CD4-positive, CD25-positive, alpha-beta regulatory T cell (primary cell): ENCODE measurements at regions not wholly inside any gene's neighbourhood (a gene's known extent, or its start where the extent isn't known, plus 50 kb on each side); places are given as distances from the start of the nearest gene placed in this dataset.

Experiments used
- ATAC-seq, 2 donors: fragments of 150-1000 bp; cut with Tn5 transposase; one replicate each; pipeline ENCODE4 v1.10.0; 2021; ENCODE audit warnings: low read depth in 2 of 2, moderate number of reproducible peaks in 2 of 2, moderate library complexity in 1 of 2
- DNase-seq, 3 donors: peaks; one replicate each; pipeline versions ENCODE4 v3.0.0 to v3.0.0-alpha.2; 2012 to 2022; ENCODE audit warnings: mixed read lengths in 1 of 3
- H3K27ac ChIP-seq: one replicate; pipeline ENCODE4 v1.7.0; 2013; ENCODE audit warnings: mild to moderate bottlenecking, low read length; ENCODE audit not compliant: insufficient read depth, poor library complexity, severe bottlenecking
- H3K27me3 ChIP-seq: one replicate; pipeline ENCODE4 v1.7.0; 2013; ENCODE audit warnings: low read length; ENCODE audit not compliant: control insufficient read depth, insufficient read depth
- H3K36me3 ChIP-seq: one replicate; pipeline ENCODE4 v1.7.0; 2013; ENCODE audit warnings: mild to moderate bottlenecking, low read length, moderate library complexity; ENCODE audit not compliant: control insufficient read depth, insufficient read depth
- H3K4me1 ChIP-seq: 2 replicates; pipeline ENCODE4 v1.7.0; 2013; ENCODE audit warnings: mild to moderate bottlenecking, low read length; ENCODE audit not compliant: insufficient read depth, control insufficient read depth, poor library complexity, severe bottlenecking
- H3K4me3 ChIP-seq: one replicate; pipeline ENCODE4 v1.7.0; 2013; ENCODE audit warnings: low read depth, mild to moderate bottlenecking, low read length, moderate library complexity
- H3K9me3 ChIP-seq, 2 experiments: 1 replicate in 1 of 2; 2 replicates in 1 of 2; pipeline ENCODE4 v1.7.0; 2013; ENCODE audit warnings: low read length in 2 of 2, mild to moderate bottlenecking in 1 of 2, moderate library complexity in 1 of 2; ENCODE audit not compliant: control insufficient read depth in 2 of 2
- H3K27ac Mint-ChIP-seq, 3 donors: one replicate each; pipeline ENCODE4 v1.8.0; 2020 to 2022; ENCODE audit warnings: mild to moderate bottlenecking in 3 of 3, mixed read lengths in 3 of 3, moderate library complexity in 2 of 3
- H3K27me3 Mint-ChIP-seq: one replicate; pipeline ENCODE4 v1.8.0; 2022; ENCODE audit warnings: mild to moderate bottlenecking, mixed read lengths
- H3K36me3 Mint-ChIP-seq: one replicate; pipeline ENCODE4 v1.8.0; 2020; ENCODE audit warnings: mixed read lengths
- H3K4me1 Mint-ChIP-seq, 4 donors: one replicate each; pipeline ENCODE4 v1.8.0; 2020 to 2022; ENCODE audit warnings: mixed read lengths in 4 of 4, mild to moderate bottlenecking in 1 of 4
- H3K4me3 Mint-ChIP-seq, 4 donors: one replicate each; pipeline ENCODE4 v1.8.0; 2020 to 2022; ENCODE audit warnings: mild to moderate bottlenecking in 4 of 4, mixed read lengths in 4 of 4, moderate library complexity in 3 of 4
- H3K9me3 Mint-ChIP-seq, 7 donors: one replicate each; pipeline ENCODE4 v1.8.0; 2020 to 2022; ENCODE audit warnings: mixed read lengths in 7 of 7, mild to moderate bottlenecking in 3 of 7, moderate library complexity in 2 of 7

GRCh38 chr17:13874817-13875216, 194.5 kb upstream of the COX10 start:
- H3K4me3 ChIP-seq: no peak overlapping the region
- H3K27me3 ChIP-seq: no peaks in the 10 kb centered on the region
- Mint-ChIP-seq H3K4me1 (no peaks in the 10 kb centered on the region), H3K9me3 (peaks cover 0 to 4% (median 0%) of the 10 kb centered on the region in 7 donors), H3K27me3 (no peaks in the 10 kb centered on the region), H3K36me3 (peaks cover 28% of the 10 kb centered on the region), H3K27ac (peak overlapping the region in 1 of 3 donors; percentile 26), H3K4me3 (no peak overlapping the region)
- H3K27ac ChIP-seq: no peak overlapping the region
- DNase-seq: no peak
- no peak for ATAC-seq
- H3K9me3 ChIP-seq: no peaks in the 10 kb centered on the region
- no peaks in the 10 kb centered on the region for H3K36me3 ChIP-seq
- H3K4me1 ChIP-seq: no peaks in the 10 kb centered on the region

GRCh38 chr17:13879961-13880466, 189.3 kb upstream of the COX10 start:
- no peaks in the 10 kb centered on the region for H3K4me1 Mint-ChIP-seq
- H3K36me3 Mint-ChIP-seq: peaks cover 33% of the 10 kb centered on the region
- Histone ChIP-seq H3K4me1 (no peaks in the 10 kb centered on the region), H3K9me3 (no peaks in the 10 kb centered on the region), H3K36me3 (no peaks in the 10 kb centered on the region), H3K27me3 (no peaks in the 10 kb centered on the region), H3K27ac (no peak overlapping the region), H3K4me3 (no peak overlapping the region)
- H3K4me3 Mint-ChIP-seq: peak overlapping the region in 1 of 4 donors; percentile 83
- ATAC-seq: no peak
- peaks cover 0 to 4% (median 0%) of the 10 kb centered on the region in 7 donors for H3K9me3 Mint-ChIP-seq
- no peaks in the 10 kb centered on the region for H3K27me3 Mint-ChIP-seq
- no peak for DNase-seq
- no peak overlapping the region for H3K27ac Mint-ChIP-seq

GRCh38 chr17:13883659-13884058, 185.6 kb upstream of the COX10 start:
- ATAC-seq (no peak), DNase-seq (no peak)
- Histone ChIP-seq H3K9me3 (no peaks in the 10 kb centered on the region), H3K27me3 (no peaks in the 10 kb centered on the region), H3K27ac (no peak overlapping the region), H3K4me3 (no peak overlapping the region), H3K36me3 (no peaks in the 10 kb centered on the region), H3K4me1 (no peaks in the 10 kb centered on the region)
- no peaks in the 10 kb centered on the region for H3K4me1 Mint-ChIP-seq
- no peak overlapping the region for H3K27ac Mint-ChIP-seq
- peaks cover 21% of the 10 kb centered on the region for H3K36me3 Mint-ChIP-seq
- H3K4me3 Mint-ChIP-seq: no peak overlapping the region
- H3K9me3 Mint-ChIP-seq: peaks cover 0 to 4% (median 0%) of the 10 kb centered on the region in 7 donors
- no peaks in the 10 kb centered on the region for H3K27me3 Mint-ChIP-seq

GRCh38 chr17:13884347-13884746, 185.0 kb upstream of the COX10 start:
- Histone ChIP-seq H3K4me1 (no peaks in the 10 kb centered on the region), H3K9me3 (no peaks in the 10 kb centered on the region), H3K4me3 (no peak overlapping the region), H3K36me3 (no peaks in the 10 kb centered on the region), H3K27me3 (no peaks in the 10 kb centered on the region), H3K27ac (no peak overlapping the region)
- H3K9me3 Mint-ChIP-seq: peaks cover 0 to 4% (median 0%) of the 10 kb centered on the region in 7 donors
- no peak for DNase-seq
- H3K4me1 Mint-ChIP-seq: no peaks in the 10 kb centered on the region
- no peak overlapping the region for H3K27ac Mint-ChIP-seq
- peaks cover 18% of the 10 kb centered on the region for H3K36me3 Mint-ChIP-seq
- no peaks in the 10 kb centered on the region for H3K27me3 Mint-ChIP-seq
- no peak overlapping the region for H3K4me3 Mint-ChIP-seq
- ATAC-seq: no peak

GRCh38 chr17:13885550-13885949, 183.8 kb upstream of the COX10 start:
- Histone ChIP-seq H3K27me3 (no peaks in the 10 kb centered on the region), H3K4me1 (no peaks in the 10 kb centered on the region), H3K9me3 (no peaks in the 10 kb centered on the region), H3K4me3 (no peak overlapping the region), H3K27ac (no peak overlapping the region), H3K36me3 (no peaks in the 10 kb centered on the region)
- Mint-ChIP-seq H3K36me3 (peaks cover 6% of the 10 kb centered on the region), H3K4me1 (no peaks in the 10 kb centered on the region), H3K4me3 (no peak overlapping the region), H3K27ac (no peak overlapping the region), H3K9me3 (peaks cover 0 to 4% (median 0%) of the 10 kb centered on the region in 7 donors), H3K27me3 (no peaks in the 10 kb centered on the region)
- ATAC-seq (no peak), DNase-seq (no peak)

GRCh38 chr17:13885953-13886889, 183.1 kb upstream of the COX10 start:
- Histone ChIP-seq H3K27me3 (no peaks in the 10 kb centered on the region), H3K4me1 (no peaks in the 10 kb centered on the region), H3K36me3 (no peaks in the 10 kb centered on the region), H3K27ac (no peak overlapping the region), H3K9me3 (no peaks in the 10 kb centered on the region), H3K4me3 (no peak overlapping the region)
- no peaks in the 10 kb centered on the region for H3K27me3 Mint-ChIP-seq
- H3K36me3 Mint-ChIP-seq: peaks cover 6% of the 10 kb centered on the region
- DNase-seq (no peak), ATAC-seq (no peak)
- H3K9me3 Mint-ChIP-seq: peaks cover 0 to 4% (median 0%) of the 10 kb centered on the region in 7 donors
- no peak overlapping the region for H3K4me3 Mint-ChIP-seq
- H3K4me1 Mint-ChIP-seq: no peaks in the 10 kb centered on the region
- peak overlapping the region in 1 of 3 donors; percentile 15 for H3K27ac Mint-ChIP-seq

- no peak overlapping the region for H3K4me3 Mint-ChIP-seq
- Histone ChIP-seq H3K4me3 (no peak overlapping the region), H3K27ac (no peak overlapping the region), H3K4me1 (no peaks in the 10 kb centered on the region), H3K36me3 (no peaks in the 10 kb centered on the region), H3K9me3 (no peaks in the 10 kb centered on the region), H3K27me3 (no peaks in the 10 kb centered on the region)
- no peaks in the 10 kb centered on the region for H3K27me3 Mint-ChIP-seq
- H3K4me1 Mint-ChIP-seq: no peaks in the 10 kb centered on the region
- DNase-seq (no peak), ATAC-seq (no peak)
- H3K9me3 Mint-ChIP-seq: no peaks in the 10 kb centered on the region
- peaks cover 4% of the 10 kb centered on the region for H3K36me3 Mint-ChIP-seq
- H3K27ac Mint-ChIP-seq: no peak overlapping the region
Measured at GRCh38 chr17:13888056-13888609, 181.2 kb upstream of the COX10 start.
